ENCODE measurements at regions not wholly inside any gene's neighbourhood (a gene's known extent, or its start where the extent isn't known, plus 50 kb on each side); places are given as distances from the start of the nearest gene placed in this dataset.

GRCh38 chr1:36572142-36572715 is 89.5 kb upstream of the CSF3R start:
- no peak for DNase-seq

DNA sequence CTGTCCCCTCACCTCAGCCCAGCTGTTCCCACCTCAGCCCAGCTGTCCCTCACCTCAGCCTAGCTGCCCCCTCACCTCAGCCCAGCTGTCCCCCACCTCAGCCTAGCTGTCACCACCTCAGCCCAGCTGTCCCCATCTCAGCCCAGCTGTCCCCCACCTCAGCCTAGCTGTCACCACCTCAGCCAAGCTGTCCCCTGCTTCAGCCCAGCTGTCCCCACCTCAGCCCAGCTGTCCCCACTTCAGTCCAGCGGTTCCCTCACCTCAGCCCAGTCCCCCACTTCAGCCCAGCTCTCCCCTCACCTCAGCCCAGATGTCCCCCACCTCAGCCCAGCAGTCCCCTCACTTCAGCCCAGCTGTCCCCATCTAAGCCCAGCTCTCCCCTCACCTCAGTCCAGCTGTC is 88.4 kb upstream of the CSF3R start:
- DNase-seq: no peak

- no peak for DNase-seq
Observed at GRCh38 chr1:36570478-36571060, 87.9 kb upstream of the CSF3R start.

DNA sequence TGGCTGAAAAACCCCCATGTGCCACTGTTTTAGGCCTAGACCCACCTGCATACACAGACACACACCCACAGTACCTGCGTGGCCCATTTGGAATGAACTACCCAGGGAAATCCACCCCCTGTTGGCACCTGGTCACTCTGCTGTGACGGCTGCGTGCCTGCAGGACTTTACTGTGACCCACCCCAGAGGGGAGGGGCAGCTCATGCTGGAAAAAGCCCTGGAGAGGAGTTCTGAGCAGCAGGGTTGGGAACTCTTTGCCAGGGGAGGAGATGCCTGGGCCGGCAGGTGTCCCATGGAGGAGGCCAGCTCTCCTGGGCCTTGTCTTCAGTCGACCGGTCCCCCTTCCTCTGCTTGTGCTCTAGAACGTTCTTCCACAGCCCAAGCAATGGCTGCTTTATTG is 87.3 kb upstream of the CSF3R start:
- no peak for DNase-seq

DNA sequence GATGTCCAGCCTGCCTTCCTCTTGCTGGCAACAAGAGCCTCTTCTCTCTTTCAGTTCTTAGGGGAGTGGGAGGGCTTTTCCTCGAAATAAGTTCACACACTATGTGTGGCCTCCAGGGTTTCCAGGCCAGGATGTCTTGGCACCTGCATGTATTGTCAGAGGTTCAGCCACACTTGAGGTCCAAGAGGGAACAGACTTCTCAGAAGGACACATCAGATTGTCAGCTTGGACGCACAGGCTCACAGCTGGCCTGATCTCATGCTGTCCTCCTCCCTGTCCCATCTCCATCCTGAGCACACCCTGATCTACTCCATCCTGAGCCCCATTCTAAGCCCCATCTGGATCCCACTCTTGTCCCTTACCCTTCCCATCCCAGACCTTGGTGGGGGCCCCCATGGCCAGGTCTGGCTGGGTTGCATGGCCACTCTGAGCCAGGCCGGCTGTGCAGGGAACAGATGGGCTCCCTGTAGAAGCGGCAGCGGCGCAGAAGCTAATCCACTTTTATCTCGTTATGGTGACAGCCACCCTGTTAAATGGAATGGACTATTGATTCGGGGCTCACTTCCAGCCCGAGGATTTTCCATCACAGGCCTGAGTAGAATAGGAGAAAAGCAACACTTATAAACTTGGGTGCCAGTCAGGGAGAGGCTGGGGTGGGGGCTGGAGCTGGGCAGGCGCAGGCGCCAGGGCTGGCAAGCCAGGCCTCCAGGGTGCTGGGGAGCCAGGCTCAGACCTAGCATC is 85.1 kb upstream of the CSF3R start:
- no peak for DNase-seq

DNA sequence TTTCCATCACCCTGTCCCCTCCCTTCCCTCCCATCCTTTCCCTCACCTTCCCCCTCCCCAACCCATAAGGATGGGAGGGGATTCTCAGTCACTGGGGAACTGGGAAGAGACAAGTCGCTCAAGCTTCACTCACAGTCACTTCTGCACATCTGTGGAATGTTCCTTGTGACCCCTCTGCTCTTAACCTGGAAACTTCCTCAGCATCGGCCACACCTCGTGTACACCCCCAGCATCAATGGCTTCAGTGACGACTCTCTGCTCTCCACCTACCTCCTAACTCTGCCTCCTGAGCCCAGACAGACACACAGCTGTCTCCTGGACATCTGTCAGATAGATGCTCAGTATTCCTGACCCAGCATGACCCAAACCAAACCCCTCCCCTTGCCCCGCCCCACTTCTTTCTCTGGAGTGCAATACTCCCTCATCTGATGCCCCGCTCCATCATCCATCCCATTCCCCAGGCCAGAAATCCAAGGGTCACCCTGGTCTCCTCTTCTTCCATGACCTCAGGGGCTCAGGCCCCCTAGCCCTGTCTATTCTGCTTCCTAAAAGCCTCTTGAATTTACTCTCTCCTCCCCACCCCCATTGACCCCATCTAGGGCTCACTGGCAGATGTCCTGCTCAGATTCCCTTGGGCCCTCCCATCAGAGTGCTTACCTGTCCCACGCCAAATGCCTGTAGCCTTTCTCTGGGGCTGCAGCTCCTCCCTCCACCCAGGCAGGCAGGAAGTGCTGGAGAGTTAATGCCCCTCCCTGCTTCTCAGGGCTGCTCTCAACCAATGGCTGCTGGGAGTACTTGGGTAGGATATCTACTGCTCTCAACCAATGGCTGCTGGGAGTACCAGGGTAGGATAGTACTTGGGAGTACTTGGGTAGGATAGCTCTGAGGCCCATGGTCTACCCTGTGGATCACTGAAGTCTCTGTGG is 83.1 kb upstream of the CSF3R start:
- DNase-seq: no peak

- no peak for DNase-seq
Observed at GRCh38 chr1:36562181-36562685, 79.5 kb upstream of the CSF3R start.

DNA sequence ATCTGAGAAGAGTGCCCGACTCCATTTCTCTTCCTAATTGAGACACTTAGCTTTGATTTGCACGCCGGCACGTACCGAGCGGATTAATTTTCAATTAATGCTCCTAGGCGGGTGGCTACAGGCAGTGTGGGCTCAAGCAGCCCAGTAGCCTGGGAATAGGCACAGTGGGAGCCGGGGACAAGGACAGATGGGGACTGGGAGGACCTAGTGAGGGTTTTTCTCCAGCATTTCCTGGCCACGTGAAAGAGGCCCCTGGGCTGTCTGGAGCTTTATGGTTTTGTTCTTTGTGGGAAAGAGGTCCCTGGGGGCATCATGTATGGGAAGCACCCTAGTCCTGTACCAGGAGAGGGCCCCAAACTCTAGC is 78.6 kb upstream of the CSF3R start:
- DNase-seq: no peak

GRCh38 chr1:36560621-36561360 is 78.1 kb upstream of the CSF3R start:
- no peak for DNase-seq

GRCh38 chr1:36560177-36560576 is 77.5 kb upstream of the CSF3R start:
- no peak for DNase-seq

DNA sequence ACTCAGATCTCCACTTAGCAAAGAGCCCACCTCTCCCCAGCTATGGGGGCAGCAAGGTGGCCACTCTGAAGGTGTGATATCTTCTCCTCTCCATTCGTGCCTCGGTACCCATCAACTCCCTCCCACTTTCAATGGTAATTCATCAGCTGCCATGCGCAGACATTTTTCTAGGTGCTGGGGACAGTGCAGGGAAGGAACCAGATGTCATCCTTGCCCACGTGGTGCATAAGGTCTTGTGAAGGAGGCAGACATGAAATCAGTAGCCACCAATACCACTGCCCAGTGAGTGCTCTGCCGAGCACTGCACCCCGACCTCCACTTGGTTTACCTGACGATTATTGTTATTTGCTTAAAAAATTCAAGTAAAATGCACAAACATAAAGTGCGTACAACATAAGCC is 76.3 kb upstream of the CSF3R start:
- no peak for DNase-seq

GRCh38 chr1:36557041-36558000 is 74.6 kb upstream of the CSF3R start:
- DNase-seq: no peak

GRCh38 chr1:36555041-36555440 is 72.3 kb upstream of the CSF3R start:
- no peak for DNase-seq

- DNase-seq: no peak
Observed at GRCh38 chr1:36554323-36554628, 71.6 kb upstream of the CSF3R start.

GRCh38 chr1:36553591-36554322 is 71.0 kb upstream of the CSF3R start:
- peak; percentile 87 for DNase-seq

- DNase-seq: peak; percentile 46
Observed at GRCh38 chr1:36542962-36543515, 60.3 kb upstream of the CSF3R start.

DNA sequence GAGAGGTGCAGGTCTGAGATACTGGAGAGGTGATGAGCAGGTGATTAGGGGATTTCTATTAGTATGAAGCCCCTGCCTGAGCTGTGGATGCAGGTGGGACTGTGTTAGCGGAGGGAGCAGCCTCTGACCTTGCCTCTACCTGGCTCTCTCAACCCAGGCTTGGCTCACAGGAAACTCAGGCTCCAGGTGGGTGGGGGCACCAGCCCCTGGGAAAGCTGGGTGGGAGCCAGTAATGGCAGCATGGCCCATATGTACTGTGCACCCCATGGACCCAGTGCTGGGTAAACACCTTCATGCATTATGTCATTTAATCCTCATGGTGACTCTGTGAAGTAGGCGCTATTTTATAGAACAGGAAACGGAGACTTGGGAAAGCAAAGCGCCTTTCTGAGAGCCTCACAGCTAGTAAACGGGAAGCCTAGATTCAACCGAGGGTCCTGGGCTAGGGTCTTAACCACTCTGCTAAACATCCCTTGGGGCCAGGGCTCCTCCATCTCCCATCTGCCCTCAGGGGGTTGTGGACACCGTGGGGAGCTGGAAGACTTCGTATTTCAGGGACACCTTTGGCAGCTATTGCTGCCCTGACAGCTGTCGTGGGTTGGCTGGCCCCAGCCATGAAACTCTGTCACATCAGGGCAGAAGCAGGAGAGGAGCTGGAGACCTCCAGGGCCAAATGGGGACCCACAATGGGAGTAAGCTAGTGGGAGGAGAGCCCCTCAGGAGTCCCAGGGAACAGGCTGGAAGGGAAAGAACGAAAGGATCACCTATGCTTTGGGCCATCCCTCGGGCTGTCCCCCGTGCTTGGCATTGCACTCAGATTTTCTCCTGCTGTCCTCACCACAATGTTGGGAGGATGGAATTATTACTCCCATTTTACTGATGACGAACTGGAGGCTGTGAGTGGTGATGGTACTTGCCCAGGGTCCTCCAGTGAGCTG is 59.6 kb upstream of the CSF3R start:
- no peak for DNase-seq

DNA sequence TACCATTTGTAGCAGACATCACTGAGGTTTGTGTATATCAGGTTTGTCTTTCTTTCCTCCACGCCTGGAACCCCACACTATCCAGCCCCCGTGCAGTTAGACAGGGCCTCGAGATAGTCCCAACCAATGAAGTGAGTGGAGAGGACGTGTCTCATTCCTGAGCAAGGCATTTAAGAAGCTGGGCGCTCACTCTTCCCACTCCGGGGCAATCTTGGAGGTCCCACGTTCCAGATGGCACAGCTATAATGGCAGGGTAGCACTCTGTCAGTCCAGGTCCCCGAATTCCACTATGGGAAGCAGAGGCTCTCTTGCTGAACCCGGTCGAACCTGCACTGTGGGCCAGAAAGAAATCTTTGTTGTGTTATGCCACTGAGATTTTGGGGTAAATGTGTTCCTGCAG is 57.3 kb upstream of the CSF3R start:
- no peak for DNase-seq

DNA sequence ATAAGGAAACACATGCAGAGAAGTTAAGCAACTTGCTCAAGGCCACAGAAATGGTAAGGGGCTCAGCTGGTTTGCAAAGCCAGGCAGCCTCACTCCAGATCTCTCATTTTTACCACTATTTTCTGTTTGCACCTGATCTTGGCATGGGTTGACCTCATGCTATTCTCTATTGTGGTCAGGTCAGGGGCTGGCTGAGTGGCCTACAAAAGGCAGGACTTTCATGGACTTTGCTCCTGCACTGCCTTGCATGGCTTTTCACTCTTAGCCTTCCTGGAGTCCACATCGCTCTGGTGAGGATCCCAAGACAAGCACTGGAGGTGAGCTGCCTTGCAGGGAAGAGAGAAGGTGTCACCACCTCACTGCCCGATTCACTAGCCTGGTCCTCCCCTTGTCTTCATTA is 56.8 kb upstream of the CSF3R start:
- DNase-seq: no peak

Measured in hematopoietic multipotent progenitor cell treated with erythropoietin and hydrocortisone succinate and interleukin-3 and kit ligand, for 4 days (in vitro differentiated cells).